ENCODE measurements at regions not wholly inside any gene's neighbourhood (a gene's known extent, or its start where the extent isn't known, plus 50 kb on each side); places are given as distances from the start of the nearest gene placed in this dataset.
"Not testable (repeated sequence)": the region's sequence is repeated elsewhere in the genome, so short reads cannot be mapped to it uniquely, and the experiment has no call there.

DNA sequence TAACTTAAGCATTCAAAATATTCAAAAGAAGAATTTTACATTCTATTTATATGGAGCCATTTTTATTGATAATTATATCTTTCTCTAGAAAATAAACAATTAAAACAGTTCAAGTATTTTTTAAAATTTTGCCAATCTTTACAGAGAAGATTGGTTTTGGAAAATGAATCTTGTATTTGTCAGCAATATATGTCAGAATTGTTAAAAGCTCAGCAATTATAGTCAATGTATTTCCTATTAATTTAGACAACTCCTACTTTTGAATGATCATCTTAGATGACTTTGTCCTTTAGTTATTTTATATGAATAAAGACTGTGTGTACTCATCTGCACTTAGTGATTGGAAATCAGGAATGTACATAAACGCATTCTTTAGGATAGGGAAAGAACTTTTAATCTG, 223.9 kb upstream of the MAD2L1 start:
- no peak for DNase-seq

DNA sequence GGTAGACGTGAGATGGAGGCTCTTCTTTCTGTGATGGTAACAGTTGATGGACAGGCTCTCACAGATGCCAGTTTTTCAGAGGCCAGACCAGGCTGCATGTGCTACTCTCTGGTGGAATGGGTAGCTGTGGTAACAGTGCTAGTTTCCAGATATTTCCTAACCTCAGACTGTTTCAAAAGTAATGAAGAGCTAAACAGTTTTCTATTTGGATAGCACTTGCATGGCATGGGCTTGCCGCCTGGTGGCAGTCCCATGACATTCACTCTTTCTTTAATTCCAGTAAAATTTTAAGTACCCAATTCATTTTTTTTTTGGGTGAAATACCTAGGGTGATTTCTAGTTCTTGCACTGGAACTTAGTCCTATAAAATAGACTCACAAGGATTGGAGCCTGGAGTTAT, 220.2 kb upstream of the MAD2L1 start:
- no peak for DNase-seq

GRCh38 chr4:120281581-120281980, 214.9 kb upstream of the MAD2L1 start:
- no peak for DNase-seq

- DNase-seq, result no peak
Measured at GRCh38 chr4:120277391-120277790, 210.7 kb upstream of the MAD2L1 start.

DNA sequence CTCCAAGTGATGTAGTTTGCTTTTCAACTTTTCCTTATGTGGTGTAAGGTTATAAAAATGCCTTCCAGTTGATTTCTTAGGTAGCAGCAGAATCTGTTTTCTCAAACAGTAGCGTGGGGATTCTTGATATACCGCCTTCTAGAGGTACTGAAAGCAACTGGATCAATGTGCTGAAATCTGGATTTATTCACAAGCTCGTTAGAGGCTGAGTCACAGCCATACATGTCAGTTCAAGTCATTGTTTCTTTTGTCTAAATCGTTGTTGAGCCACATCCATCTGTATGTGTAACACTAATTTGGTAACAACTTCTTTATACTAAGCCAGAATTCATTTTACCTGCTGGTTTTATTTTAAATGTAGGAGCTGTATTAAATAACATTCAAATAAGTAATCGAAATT, 200.0 kb upstream of the MAD2L1 start:
- no peak for DNase-seq

DNA sequence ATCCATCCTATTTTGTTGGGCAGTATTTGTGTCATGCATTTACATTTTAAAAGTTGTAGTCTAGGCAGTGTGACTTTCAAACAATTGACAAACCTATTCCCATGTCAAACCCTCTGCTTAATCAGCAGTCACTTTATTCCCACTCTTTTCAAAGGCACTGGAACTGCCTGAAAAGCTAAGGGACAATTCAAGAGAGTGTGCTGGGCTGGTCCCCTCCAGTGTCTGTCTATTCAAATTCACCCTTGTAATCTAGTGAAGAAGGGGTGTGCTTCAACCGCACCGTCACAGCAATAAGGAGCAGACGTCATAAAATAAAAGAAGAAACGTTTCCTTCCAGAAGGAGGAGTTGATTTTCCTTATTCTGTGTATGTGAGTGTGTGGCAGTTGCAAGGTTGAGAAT, 197.0 kb upstream of the MAD2L1 start:
- no peak for DNase-seq

GRCh38 chr4:120261117-120261516, 194.5 kb upstream of the MAD2L1 start:
- no peak for DNase-seq

GRCh38 chr4:120256112-120256775, 189.6 kb upstream of the MAD2L1 start:
- DNase-seq, result not testable (repeated sequence)

DNA sequence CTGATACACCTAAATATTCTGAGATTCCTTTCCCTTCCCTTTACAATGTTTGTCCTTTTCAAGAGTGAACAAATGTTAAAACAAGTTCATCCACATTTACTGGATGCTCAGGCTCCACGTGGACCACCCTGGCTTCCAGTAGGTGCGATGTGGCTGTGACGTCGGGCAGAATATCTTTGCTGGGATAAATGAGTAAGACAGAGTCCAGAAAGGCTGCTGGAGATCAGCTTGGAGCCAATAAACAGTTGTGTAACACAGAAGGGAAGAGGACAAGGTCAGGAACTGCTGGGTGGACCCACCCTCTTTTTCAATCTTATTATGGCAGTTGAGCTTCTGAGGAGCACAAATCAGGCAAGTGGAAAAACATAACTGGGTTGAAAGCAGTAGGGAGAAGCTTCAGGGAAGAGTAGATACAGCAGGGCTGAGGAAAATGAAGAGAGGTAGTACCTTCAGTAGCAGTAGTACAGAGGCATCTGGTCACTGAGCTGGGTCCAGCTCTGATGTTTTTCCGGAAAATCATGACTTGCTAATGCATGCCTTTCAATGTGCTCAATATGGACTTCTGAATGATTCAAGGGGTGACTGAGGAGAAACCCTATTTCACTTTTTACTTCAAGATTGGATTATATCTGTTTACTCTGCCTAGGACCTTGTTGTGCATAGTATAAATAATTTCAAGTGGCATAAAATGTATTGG, 171.8 kb upstream of the MAD2L1 start:
- DNase-seq, result no peak

DNA sequence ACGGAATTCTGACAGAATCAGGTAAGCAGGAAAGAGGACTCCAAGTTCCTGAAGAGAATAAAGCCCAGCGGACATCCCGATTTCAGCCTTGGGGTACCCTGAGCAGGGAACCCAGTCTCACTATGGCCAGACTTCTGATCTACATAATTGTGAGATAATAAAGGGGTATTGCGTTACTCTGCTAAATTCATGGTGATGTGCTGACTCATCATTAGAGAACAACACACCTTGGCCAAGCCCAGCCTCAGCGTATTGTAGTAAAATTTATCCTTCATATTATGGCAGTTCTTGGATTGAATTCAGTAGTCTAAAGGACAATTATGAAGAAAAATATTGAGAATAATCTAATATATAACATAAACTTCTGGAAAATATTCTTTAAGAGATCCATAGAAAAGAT, 170.2 kb upstream of the MAD2L1 start:
- no peak for DNase-seq

DNA sequence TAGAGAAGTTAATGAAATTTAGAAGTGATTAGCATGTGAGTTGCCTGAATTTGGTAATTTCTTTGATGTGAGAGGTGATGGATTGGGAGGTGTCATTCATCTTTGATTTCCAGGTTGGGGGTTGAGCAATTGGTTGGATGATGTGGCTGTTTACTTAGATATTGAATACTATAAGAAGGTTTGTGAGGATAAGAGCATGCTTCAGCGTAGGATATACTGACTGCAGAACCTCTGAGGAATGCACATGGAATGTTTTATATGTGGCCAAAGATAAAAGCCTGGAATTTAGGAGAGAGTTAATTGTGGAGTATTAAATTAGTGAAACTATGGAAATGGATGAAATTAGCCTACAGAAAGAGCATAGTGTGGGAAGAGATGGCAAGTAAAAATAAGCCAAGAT, 165.4 kb upstream of the MAD2L1 start:
- no peak for DNase-seq

GRCh38 chr4:120228086-120228485, 161.4 kb upstream of the MAD2L1 start:
- DNase-seq, result no peak

DNA sequence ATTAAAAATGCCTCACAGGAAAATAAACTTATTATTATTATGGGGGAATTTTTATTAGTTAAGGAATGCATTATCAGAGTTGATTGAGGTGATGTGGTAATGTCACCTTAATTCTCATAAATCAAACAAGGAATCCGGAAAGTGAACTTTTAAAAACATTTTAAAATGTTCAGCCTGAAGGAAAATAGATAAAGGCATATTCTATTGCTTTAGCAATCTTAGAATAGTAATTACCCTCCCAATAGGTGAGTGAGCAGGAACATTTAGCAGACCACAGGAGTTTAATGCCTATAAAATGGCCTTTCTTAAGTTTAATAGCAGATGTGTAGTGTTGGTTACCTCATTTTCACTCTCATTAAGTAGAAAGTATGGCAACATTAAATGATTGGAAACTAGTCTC, 160.9 kb upstream of the MAD2L1 start:
- no peak for DNase-seq

GRCh38 chr4:120225527-120225926, 158.9 kb upstream of the MAD2L1 start:
- DNase-seq, result no peak

DNA sequence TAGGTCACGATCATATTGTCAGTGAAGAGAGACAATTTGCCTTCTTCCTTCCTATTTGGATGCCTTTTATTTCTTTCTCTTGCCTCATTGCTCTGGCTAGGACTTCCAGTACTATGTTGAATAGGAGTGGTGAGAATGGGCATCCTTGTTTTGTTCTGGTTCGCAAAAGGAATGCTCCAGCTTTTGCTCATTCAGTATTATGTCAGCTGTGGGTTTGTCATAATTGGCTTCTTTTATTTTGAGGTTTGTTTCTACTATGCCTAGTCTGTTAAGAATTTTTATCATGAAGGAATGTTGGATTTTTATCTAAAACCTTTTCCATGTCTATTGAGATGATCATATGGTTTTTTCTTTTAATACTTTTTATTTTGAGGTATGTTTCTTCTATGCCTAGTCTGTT, 152.3 kb upstream of the MAD2L1 start:
- no peak for DNase-seq

DNA sequence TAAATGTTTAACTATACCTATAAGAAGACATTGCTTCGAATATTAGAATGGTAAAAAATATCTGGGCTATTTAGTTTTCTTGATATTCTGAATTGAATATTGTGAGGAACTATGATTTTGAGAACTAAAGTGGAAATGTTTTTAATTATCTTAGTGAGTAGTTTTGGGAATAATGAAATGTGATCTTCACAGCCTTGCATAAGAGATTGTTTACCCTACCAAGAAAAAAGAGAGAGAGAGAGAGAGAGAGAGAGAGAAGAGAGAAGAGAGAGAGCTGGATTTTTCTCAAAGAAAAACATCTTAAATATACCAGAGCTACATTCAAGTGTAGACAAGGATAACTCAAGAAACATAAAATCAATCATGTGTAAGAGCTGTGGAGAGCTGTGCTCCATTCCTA, 148.7 kb upstream of the MAD2L1 start:
- no peak for DNase-seq

DNA sequence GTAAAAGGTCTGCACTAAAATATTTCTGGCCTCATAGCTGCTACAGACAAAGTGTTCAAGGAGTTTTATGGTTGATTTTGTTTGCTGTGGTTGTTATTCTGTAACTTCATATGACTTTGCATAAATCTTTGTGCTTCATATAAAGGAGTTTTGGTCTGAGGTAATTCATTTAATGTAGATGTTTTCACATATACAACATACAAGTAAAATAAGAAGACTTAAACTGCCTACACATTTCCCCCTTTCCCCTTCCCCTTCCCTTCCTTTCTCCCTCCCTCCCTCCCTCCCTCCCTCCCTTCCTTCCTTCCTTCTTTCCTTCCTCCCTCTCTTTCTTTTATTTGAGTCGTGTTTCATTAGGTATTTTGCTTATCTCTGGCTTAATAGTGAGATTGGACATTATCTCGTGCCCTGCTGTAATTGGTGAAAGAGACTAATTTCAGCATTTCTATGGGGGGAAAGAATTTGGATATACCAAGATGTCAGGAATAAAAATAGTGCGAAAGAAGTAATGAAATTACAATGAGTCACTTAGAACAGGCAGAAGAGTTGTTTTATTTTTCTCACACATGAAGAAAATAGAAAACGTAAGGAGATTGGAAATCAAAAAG, 144.9 kb upstream of the MAD2L1 start:
- no peak for DNase-seq

- no peak for DNase-seq
Measured at GRCh38 chr4:120209706-120210105, 143.1 kb upstream of the MAD2L1 start.

GRCh38 chr4:120207021-120207420, 140.4 kb upstream of the MAD2L1 start:
- no peak for DNase-seq

DNA sequence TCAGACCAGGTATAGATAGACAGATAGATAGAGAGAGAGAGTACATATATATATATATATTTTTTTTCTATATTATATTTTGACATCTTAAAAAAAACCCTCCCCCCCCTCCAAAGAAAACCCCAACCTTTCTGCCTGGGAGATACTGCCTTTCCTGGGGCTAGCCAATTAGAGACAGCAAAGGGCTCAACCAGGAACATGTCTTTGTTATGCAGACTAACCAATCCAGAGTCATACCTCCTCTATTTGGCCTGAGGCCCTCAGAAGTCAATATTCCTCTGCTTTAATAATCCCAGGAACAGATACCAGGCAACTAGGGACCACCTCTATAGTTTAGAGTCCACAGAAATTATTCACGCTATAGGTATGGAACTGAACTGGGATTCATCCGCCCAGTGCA, 135.6 kb upstream of the MAD2L1 start:
- no peak for DNase-seq

GRCh38 chr4:120200573-120201110, 134.0 kb upstream of the MAD2L1 start:
- not testable (repeated sequence) for DNase-seq

GRCh38 chr4:120198411-120198810, 131.8 kb upstream of the MAD2L1 start:
- no peak for DNase-seq

DNA sequence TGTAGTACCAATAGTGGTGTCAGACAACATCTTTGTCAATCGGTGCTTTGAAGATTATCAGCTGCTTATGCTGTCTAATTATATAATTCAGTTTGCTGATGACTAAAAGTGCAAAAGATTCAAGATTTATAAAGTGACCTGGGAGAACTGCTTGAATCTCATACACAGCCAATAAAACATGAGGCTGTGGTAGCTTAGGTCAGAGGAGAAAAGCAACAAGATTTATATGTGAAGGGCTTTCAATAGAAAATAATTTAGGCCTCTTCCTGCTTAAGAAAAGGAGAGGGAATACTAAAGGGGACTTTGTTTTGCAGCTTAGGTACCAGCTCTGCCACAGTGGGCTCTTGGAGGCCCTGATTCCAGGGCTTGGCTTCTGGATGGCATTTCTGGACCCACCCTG, 111.0 kb upstream of the MAD2L1 start:
- DNase-seq, result no peak

DNA sequence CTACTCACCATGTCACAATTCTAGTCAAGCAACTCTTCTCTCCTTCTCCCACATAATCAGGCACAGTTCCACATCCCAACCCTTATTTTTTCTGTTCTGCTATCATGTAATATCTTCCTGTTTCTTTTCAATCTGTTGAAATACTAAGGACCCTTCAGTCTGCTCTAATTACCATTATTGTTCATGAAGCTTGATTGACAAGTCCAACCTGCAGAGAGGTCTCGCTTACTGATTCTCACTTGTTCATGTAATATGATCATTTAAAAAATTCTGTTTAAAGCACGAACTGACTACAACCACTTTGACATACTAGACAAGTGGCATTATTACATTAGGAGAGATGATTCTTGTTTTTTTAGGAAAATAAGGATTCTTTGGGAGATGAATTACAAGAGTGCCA, 108.6 kb upstream of the MAD2L1 start:
- no peak for DNase-seq
